HG02763 (cell line): ENCODE measurements at regions not wholly inside any gene's neighbourhood (a gene's known extent, or its start where the extent isn't known, plus 50 kb on each side); places are given as distances from the start of the nearest gene placed in this dataset.
"Not testable (repeated sequence)": the region's sequence is repeated elsewhere in the genome, so short reads cannot be mapped to it uniquely, and the experiment has no call there.

Experiments
- ATAC-seq: cut with Tn5 transposase; IDR thresholded peaks from one replicate; pipeline ENCODE4 v1.9.1; 2021; ENCODE audit warnings: mild to moderate bottlenecking, moderate library complexity; ENCODE audit not compliant: unreplicated experiment

- ATAC-seq, result no peak
Observed at GRCh38 chr10:108632144-108632543, 1291.2 kb downstream of the XPNPEP1 start.

DNA sequence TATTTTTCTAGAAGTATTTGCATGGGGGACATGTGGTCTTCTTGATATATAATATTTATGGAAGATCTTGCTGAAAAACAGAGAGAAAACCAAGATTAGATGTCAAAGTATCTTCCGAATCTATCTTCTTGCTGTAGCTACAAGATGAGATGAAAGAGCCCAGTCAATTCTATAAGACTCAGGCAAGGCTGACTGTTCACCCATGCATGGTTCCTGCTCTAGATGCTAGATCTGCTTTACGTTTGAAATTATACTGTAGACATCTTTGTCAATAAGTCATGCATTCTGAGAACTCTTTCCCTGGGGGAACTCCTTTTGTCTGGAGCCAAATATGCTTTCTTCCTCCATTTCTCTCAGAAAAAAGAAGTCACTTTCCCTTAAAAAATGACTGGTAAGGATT is 1292.0 kb downstream of the XPNPEP1 start:
- ATAC-seq, result peak; percentile 75

DNA sequence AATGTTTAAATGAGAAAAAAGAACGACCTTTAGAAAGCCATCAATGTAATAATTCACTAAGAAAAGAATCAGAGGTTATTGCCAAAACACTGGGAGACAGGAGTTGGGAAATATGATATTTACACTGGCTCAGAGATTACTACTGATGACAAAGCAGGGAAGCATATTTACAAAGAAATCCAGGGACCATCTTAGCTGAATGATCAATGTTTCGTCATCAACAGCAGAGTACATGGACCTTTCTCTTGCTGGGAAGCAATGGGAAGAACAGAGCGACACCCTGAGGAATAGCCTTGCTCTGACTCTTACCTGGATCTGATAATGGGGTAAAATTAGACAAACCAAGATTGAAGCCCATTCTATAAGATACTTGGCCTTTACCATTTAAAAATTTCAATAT is 1293.5 kb downstream of the XPNPEP1 start:
- ATAC-seq, result no peak

- ATAC-seq, result no peak
Observed at GRCh38 chr10:108624052-108624451, 1299.3 kb downstream of the XPNPEP1 start.

GRCh38 chr10:108620821-108621534 is 1302.3 kb downstream of the XPNPEP1 start:
- no peak for ATAC-seq

GRCh38 chr10:108616559-108617285 is 1306.6 kb downstream of the XPNPEP1 start:
- no peak for ATAC-seq

GRCh38 chr10:108615576-108616320 is 1307.6 kb downstream of the XPNPEP1 start:
- ATAC-seq, result no peak

- no peak for ATAC-seq
Observed at GRCh38 chr10:108612485-108612884, 1310.8 kb downstream of the XPNPEP1 start.

DNA sequence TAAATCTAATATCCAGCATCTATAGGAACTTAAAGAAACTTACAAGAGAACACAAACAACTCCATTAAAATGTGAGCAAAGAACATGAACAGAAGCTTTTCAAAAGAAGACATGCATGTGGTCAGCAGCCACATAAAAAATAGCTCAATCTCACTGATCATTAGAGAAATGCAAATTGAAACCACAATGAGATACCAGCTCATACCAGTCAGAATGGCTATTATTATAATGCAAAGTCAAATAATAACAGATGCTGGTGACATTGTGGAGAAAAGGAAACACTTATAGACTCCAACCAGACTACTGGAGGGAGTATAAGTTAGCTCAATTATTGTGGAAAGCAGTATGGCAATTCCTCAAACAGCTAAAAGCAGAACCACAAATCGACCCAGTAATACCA is 1314.5 kb downstream of the XPNPEP1 start:
- no peak for ATAC-seq

- no peak for ATAC-seq
Observed at GRCh38 chr10:108601851-108602250, 1321.5 kb downstream of the XPNPEP1 start.

DNA sequence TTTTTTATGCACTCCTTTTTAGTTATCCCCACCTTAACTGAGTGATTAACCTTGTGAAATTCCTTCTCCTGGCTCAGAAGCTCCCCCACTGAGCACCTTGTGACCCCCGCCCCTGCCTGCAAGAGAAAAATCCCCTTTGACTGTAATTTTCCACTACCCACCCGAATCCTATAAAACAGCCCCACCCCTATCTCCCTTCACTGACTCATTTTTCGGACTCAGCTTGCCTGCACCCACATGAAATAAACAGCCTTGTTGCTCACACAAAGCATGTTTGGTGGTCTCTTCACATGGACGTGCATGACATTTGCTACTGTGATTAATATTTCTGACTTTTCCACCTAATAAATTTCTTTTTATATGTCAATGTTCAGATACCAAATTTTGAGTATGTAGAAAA is 1322.8 kb downstream of the XPNPEP1 start:
- ATAC-seq, result not testable (repeated sequence)

- ATAC-seq, result not testable (repeated sequence)
Observed at GRCh38 chr10:108599317-108599716, 1324.0 kb downstream of the XPNPEP1 start.

DNA sequence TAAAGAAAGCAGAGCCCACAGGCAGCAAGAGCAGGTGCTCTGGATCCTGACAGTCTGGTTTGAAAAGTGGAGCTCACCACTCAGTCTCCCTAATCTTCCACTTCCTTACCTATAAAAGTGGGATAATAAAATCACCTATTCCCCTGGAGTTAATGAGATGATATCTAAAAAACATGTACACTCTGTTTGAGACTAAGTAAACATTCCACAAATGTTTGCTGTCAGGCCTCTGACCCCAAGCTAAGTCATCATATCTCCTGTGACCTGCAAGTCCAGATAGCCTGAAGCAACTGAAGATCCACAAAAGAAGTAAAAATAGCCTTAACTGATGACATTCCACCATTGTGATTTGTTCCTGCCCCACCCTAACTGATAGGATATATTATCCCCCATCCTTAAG is 1324.5 kb downstream of the XPNPEP1 start:
- ATAC-seq, result no peak

- ATAC-seq, result no peak
Observed at GRCh38 chr10:108598320-108598695, 1325.0 kb downstream of the XPNPEP1 start.

DNA sequence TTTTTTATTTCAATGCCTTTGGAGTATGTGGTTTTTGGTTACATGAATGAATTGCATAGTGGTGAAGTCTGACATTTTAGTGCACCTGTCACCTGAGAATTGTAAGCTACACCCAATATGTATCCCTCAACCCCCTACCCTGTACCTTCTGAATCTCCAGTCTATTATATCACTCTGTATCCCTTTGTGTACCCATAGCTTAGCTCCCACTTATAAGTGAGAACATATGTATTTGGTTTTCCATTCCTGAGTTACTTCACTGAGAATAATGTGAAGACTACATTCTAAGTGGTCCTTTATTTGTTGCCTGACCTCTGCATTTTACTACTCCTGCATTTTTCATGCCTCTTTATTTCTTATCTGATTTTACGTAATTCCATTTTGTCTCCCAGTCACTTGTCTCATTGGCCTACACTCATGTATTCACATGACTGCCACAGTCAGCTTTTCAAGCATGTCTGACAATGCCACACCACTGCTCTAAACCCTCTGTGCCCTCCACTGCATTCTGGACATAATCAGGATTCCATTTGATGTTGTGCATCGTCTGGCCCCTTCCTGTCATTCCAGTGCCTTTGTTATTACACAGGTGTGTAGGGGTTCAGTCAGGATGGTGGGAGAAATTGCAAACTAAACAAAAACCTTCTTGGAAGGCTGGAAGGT is 1325.5 kb downstream of the XPNPEP1 start:
- ATAC-seq, result no peak

DNA sequence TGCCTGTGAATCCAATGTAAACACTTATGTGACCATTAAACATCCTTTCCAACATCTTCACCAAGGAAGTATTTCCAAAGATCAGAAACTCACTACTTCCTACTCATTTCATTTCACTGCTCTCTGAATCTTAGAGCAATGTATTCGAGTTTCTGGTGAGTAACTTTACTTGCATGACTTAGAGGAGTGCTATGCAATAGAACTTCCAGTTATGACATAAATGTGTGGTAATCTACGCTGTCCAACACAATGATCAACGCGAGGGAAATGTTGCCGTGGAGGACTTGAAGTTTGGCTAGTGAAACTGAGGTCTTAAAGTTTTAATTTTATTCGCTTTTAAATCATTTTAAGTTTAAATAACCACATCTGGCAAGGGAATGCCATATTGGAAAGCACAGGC is 1326.3 kb downstream of the XPNPEP1 start:
- no peak for ATAC-seq

DNA sequence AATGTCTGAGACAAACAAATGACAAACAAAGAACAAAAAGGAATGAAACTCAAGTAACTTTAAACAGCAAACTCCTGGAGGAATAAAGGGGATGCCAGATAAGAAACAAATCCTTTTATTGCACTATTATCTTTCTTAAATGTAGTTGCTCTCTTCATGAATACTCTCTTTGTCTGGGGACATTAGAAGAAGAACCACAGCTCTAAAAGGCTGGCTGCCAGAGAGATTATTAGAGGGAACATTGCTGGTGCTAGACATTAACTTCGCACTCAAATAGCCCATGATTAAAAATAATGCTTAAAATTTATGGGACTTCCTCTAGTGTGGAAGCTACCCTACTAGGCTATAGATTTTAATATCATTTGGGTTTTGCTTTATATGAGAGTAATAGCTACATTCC is 1330.4 kb downstream of the XPNPEP1 start:
- no peak for ATAC-seq

DNA sequence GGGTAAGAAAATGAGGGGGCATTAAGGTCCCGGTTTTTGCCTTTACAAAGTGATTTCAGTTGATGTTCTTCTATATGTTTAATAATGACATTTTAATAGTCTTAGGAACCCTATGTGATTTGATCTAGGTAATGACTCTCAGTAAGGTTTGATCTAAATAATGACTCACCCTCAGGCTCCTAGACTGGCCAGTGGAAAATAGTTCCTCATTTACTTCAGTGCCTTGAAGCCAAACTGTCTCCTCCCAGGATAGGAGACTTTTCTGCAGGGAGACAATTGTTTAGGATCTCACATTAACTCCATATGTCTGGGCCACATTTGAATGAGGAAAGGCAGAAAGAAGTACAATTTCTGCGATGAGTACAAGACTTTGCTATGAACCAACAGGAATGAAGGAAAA is 1331.9 kb downstream of the XPNPEP1 start:
- no peak for ATAC-seq

DNA sequence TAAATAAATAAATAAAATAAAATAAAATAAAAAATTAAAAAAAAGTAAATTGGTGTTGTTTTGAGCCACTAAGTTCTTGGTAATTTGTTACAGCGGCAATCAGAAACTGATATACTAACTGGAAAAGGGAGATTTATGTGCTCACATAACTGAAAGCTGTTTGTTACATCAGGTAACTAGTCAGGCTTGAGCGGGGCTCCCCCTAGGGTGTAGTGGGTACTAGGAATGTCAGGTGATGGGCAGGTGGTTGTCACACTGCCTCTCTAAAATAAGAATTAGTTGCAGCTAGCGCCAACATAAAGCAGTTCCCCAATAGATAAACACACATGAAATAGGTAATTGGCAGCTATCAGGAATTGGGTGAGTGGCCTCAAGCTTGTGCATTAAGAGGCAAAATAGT is 1336.9 kb downstream of the XPNPEP1 start:
- no peak for ATAC-seq

- ATAC-seq, result no peak
Observed at GRCh38 chr10:108583877-108584276, 1339.4 kb downstream of the XPNPEP1 start.

DNA sequence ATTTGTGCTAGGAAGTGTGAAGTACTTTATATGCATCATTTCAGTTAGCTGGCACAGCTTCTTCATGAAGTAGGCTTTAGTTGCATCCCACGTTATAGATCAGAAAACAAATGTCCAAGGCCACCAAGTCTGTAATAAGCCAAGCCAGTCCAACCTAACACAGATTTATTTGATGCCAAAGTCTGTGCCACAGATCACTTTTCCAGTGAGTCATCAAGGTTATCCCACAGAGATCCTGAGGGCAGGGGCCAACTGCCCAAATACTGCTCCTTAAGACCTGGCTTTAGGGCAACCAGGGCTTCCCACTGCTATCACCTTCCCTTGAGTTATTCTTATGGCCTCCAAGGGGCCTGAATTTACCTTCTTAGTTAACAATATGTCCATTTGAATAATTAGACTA is 1340.4 kb downstream of the XPNPEP1 start:
- no peak for ATAC-seq
